GM23248 (cell line): ENCODE measurements at regions not wholly inside any gene's neighbourhood (a gene's known extent, or its start where the extent isn't known, plus 50 kb on each side); places are given as distances from the start of the nearest gene placed in this dataset.

Experiments used
- DNase-seq: peaks from one replicate; pipeline ENCODE4 v3.0.0-alpha.2; 2015
- H2AFZ ChIP-seq: fragments of 200-600 bp; sonication (generic); 2 replicates; pipeline ENCODE4 v1.6.1; 2016; ENCODE audit warnings: antibody characterized with exemption
- H3F3A ChIP-seq: fragments of 200-600 bp; sonication (generic); 2 replicates; pipeline ENCODE4 v1.6.1; 2016; ENCODE audit warnings: mild to moderate bottlenecking, antibody characterized with exemption, mixed run types; ENCODE audit not compliant: insufficient read depth
- H3K27ac ChIP-seq: fragments of 200-600 bp; sonication (generic); 2 replicates; pipeline ENCODE4 v1.5.1; 2016; ENCODE audit warnings: mild to moderate bottlenecking
- H3K27me3 ChIP-seq: fragments of 200-600 bp; sonication (generic); replicated peaks from 2 replicates; pipeline ENCODE4 v1.6.1; 2016; ENCODE audit warnings: mild to moderate bottlenecking; ENCODE audit not compliant: insufficient read depth
- H3K36me3 ChIP-seq: fragments of 200-600 bp; sonication (generic); 2 replicates; pipeline ENCODE4 v1.6.1; 2016; ENCODE audit warnings: low read depth, mild to moderate bottlenecking
- H3K4me1 ChIP-seq: fragments of 200-600 bp; sonication (generic); 2 replicates; pipeline ENCODE4 v1.6.1; 2016; ENCODE audit warnings: mild to moderate bottlenecking; ENCODE audit not compliant: insufficient read depth
- H3K4me2 ChIP-seq: fragments of 200-600 bp; sonication (generic); one replicate; pipeline ENCODE4 v1.6.1; 2016; ENCODE audit warnings: mild to moderate bottlenecking; ENCODE audit not compliant: unreplicated experiment
- H3K4me3 ChIP-seq: fragments of 200-600 bp; sonication (generic); 2 replicates; pipeline ENCODE4 v1.5.1; 2016; ENCODE audit warnings: mild to moderate bottlenecking
- H3K79me2 ChIP-seq: fragments of 200-600 bp; sonication (generic); 2 replicates; pipeline ENCODE4 v1.6.1; 2016; ENCODE audit warnings: mild to moderate bottlenecking; ENCODE audit not compliant: insufficient read depth
- H3K9ac ChIP-seq: fragments of 200-600 bp; sonication (generic); 2 replicates; pipeline ENCODE4 v1.6.1; 2016; ENCODE audit warnings: mild to moderate bottlenecking
- H3K9me2 ChIP-seq: fragments of 200-600 bp; sonication (generic); 2 replicates; pipeline ENCODE4 v1.6.1; 2016; ENCODE audit warnings: mixed run types, mild to moderate bottlenecking, moderate library complexity; ENCODE audit not compliant: insufficient read depth
- H3K9me3 ChIP-seq: fragments of 200-600 bp; sonication (generic); one replicate; pipeline ENCODE4 v1.6.1; 2017; ENCODE audit warnings: low read depth
- H4K20me1 ChIP-seq: fragments of 200-600 bp; sonication (generic); 2 replicates; pipeline ENCODE4 v1.6.0; 2016; ENCODE audit not compliant: insufficient read depth
- EZH2 ChIP-seq: fragments of 200-600 bp; sonication (generic); IDR thresholded peaks from 2 replicates; pipeline ENCODE4 v1.6.1; 2018; ENCODE audit warnings: antibody characterized with exemption, mild to moderate bottlenecking; ENCODE audit not compliant: insufficient read depth, poor library complexity, severe bottlenecking
- EZH2phosphoT487 ChIP-seq: fragments of 200-600 bp; sonication (generic); IDR thresholded peaks from 2 replicates; pipeline ENCODE4 v1.6.1; 2018; ENCODE audit warnings: antibody characterized with exemption, moderate library complexity, mild to moderate bottlenecking, low read depth; ENCODE audit not compliant: insufficient read depth
- WGBS, 2 experiments: methylation state at CpG; one replicate each; pipeline ENCODE4 v1.1.6; 2015 to 2017; ENCODE audit warnings: low lambda C conversion rate in 2 of 2, low coverage in 1 of 2; ENCODE audit errors: missing lambda C conversion rate in 2 of 2; 5-methylcytosine and 5-hydroxymethylcytosine counted together
- in situ Hi-C: fragments of 300-500 bp; cut with MboI; formaldehyde crosslinking; loops from 2 replicates; pipeline ENCODE4 v1.15.0; 2020

DNA sequence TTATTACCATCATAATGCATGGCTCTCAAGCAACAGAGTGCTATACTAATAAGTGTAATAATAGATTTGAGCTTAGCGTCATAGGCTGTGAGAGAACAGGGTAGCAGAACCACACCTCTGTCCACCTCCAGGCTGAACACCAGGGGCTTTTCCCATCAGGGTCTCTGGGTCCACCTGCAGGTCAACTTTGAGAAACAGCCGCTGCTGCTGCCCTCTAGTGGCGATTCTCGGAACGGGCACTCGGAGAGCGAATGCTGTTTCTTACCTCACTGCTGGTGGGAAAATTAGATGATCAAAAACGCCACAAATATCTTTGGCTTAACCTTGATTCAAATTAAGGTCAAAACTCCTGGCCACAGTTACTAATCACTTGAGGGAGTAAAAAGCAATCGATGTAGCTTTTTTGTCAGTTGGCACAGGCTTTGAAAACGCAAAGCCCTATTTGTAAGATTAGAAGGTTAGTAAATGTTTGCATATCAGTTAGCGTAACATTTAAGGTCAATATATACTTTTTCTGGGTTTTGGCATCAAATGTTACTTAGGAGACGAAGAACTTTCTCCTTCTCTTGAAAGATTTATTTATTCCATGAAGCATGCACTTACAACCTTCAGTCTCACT lies 127.9 kb upstream of the TMEM132D start:
- Histone ChIP-seq H3K4me2 (no peak overlapping the region), H3K36me3 (no peaks in the 10 kb centered on the region), H3K9me3 (no peaks in the 10 kb centered on the region), H3F3A (no peaks in the 10 kb centered on the region), H4K20me1 (no peaks in the 10 kb centered on the region), H3K4me1 (no peaks in the 10 kb centered on the region), H2AFZ (no peak overlapping the region), H3K79me2 (no peaks in the 10 kb centered on the region), H3K27ac (no peak overlapping the region), H3K27me3 (no peaks in the 10 kb centered on the region), H3K9me2 (no peaks in the 10 kb centered on the region), H3K9ac (no peak overlapping the region), H3K4me3 (no peak overlapping the region)
- in situ Hi-C loops = no loop called here
- WGBS, 2 experiments = 14% methylated on average over 12 of the region's 12 CpGs
- peak; percentile 36 for DNase-seq
- no peak for TF ChIP-seq EZH2phosphoT487
- no peak for TF ChIP-seq EZH2

DNA sequence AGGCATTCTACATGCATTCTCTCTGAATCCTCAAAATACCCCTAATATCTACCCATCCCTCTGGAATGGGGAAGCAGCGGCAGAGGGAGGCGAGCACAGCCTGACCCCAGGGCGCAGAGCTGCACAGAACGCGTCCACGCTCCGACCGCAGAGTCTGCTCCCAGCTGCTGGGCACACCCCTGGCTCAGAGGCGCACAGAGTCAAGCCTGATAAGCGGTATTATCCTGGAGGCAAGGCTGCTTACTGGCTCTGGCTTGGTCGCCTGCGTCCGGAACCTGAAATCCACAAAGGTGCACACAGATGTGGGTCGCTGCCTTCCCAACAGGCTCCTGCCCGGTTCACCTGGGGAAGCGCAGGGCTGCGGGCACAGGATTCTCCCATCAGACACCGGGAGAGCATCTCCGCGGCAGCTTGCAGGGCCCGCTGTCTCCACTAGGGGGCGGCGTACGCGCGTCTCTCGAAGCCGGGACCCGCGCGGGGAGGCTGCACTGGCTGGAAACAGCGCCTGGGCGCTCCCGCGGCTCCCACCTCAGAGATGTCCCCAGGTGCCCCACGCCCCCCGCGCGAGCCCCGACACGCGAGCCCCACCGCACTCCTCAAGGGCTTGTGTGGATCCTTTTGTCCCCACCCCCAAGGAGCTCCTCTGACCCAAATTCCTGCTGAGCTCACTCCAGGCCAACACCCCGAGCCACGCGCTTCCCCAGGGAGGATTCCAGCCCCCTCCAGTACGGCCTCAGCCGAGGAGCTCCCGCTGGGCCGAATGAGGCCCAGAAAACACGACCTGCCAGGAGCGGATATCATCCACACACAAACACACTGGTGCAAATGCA lies 120.1 kb upstream of the FZD10 start:
- no peaks in the 10 kb centered on the region for H3K36me3 ChIP-seq
- in situ Hi-C loops = loop anchor here (10.0 kb wide), 1 partner anchor 293 kb away; the partner anchor contains the start of gene PIWIL1
- TF ChIP-seq EZH2phosphoT487 (no peak), EZH2 (no peak)
- no peaks in the 10 kb centered on the region for H3K79me2 ChIP-seq
- H3K27me3 ChIP-seq = no peaks in the 10 kb centered on the region
- no peaks in the 10 kb centered on the region for H4K20me1 ChIP-seq
- no peak overlapping the region for H2AFZ ChIP-seq
- no peaks in the 10 kb centered on the region for H3K9me3 ChIP-seq
- 0 out of 2 replicates have a peak, but pooled peaks cover 3% of the 10 kb centered on the region for H3F3A ChIP-seq
- H3K9ac ChIP-seq = no peak overlapping the region
- H3K9me2 ChIP-seq = no peaks in the 10 kb centered on the region
- DNase-seq = peak; percentile 19
- H3K4me1 ChIP-seq = no peaks in the 10 kb centered on the region
- no peak overlapping the region for H3K4me2 ChIP-seq
- no peak overlapping the region for H3K27ac ChIP-seq
- H3K4me3 ChIP-seq = no peak overlapping the region
- WGBS, 2 experiments = 5 to 6% methylated on average over 42 to 51 of the region's 52 CpGs

DNA sequence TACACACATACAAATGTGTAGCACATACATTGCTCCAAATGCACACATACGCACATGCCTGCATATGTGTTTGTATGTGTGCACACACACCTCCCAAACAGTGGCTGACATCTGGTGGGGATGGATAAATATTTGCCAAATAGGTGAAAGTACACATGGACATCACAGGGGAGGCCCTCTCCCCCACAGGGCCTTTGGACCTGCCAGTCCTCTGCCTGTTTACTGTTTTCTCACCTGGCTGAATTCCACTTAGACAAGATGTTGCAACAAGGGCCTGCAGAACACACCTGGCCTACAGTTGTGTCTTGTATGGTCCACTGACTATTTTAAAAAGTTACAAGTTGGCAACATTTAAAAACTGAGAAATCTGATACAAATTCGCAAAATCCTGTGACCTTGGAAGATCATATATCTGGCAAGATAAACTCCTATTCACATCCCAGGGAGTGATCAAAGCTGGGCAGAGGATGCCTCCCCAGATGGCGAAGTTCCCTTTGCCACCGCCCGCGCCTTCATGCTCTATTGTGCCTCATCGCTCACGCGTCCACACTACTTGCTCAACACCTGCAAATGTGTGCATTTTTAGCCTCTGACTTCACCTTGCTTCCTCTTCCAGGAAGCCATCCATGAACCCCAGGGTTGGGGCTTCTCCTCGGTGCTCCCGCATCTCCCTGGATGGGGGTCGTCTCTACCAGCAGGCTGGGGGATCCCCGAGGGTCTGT lies 118.4 kb upstream of the FZD10 start:
- 0 out of 2 replicates have a peak, but pooled peaks cover 3% of the 10 kb centered on the region for H3F3A ChIP-seq
- TF ChIP-seq EZH2 = no peak
- no peak for TF ChIP-seq EZH2phosphoT487
- no peak for DNase-seq
- in situ Hi-C loops = loop anchor here (10.0 kb wide), 1 partner anchor 291 kb away; the partner anchor contains the start of gene PIWIL1
- H3K79me2 ChIP-seq = no peaks in the 10 kb centered on the region
- WGBS, 2 experiments = 52 to 58% methylated on average over 13 of the region's 13 CpGs
- H3K9me3 ChIP-seq = no peaks in the 10 kb centered on the region
- H4K20me1 ChIP-seq = no peaks in the 10 kb centered on the region
- no peak overlapping the region for H3K4me2 ChIP-seq
- H2AFZ ChIP-seq = no peak overlapping the region
- no peaks in the 10 kb centered on the region for H3K9me2 ChIP-seq
- no peak overlapping the region for H3K4me3 ChIP-seq
- no peaks in the 10 kb centered on the region for H3K27me3 ChIP-seq
- H3K4me1 ChIP-seq = no peaks in the 10 kb centered on the region
- no peak overlapping the region for H3K9ac ChIP-seq
- no peaks in the 10 kb centered on the region for H3K36me3 ChIP-seq
- H3K27ac ChIP-seq = no peak overlapping the region

DNA sequence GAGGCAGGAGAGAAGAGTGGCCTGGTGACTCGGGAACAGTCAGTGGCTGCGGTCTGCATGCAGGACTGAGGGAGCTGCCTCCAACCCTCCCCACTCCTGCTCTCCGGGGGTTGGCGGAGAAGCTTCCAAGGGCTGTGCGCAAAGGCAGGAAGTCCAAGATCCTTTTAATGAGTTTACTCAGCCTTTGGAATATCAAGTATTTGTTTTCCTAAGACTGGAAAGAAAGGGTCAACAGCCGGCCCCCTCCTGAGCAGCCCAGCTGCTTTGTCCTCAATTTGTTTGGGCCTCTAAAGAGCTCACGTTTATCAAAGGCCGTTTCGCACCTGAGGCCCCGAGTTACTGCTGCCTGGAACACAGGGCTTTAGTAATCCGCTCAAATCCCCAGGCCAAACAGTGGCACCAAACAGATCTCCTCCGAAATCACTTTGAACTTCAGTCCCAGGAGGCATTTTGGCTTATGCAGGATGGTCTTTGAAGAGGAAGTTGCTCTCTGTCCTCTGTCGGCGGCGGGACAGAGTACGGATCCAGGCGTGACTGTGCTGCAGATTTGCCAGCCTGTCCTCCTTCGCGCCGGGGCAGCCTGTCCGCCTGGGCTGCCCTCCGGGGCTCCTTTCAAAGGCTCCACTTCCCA lies 117.2 kb upstream of the FZD10 start:
- WGBS, 2 experiments = 28 to 30% methylated on average over 21 to 22 of the region's 22 CpGs

More for the DNA sequence above, 117.2 kb upstream of the FZD10 start:
- Histone ChIP-seq H3K9me2 (no peaks in the 10 kb centered on the region), H3K4me3 (no peak overlapping the region), H3K79me2 (no peaks in the 10 kb centered on the region), H3K4me2 (no peak overlapping the region), H3K9me3 (no peaks in the 10 kb centered on the region), H3K9ac (no peak overlapping the region), H2AFZ (no peak overlapping the region), H3K27ac (no peak overlapping the region), H3F3A (0 out of 2 replicates have a peak, but pooled peaks cover 3% of the 10 kb centered on the region), H3K4me1 (no peaks in the 10 kb centered on the region), H3K36me3 (no peaks in the 10 kb centered on the region), H4K20me1 (no peaks in the 10 kb centered on the region), H3K27me3 (no peaks in the 10 kb centered on the region)
- DNase-seq = no peak
- TF ChIP-seq EZH2phosphoT487 (no peak), EZH2 (no peak)
- in situ Hi-C loops = loop anchor here (10.0 kb wide), 1 partner anchor 290 kb away; the partner anchor contains the start of gene PIWIL1
